Choroid plexus epithelial cell (primary cell): ENCODE measurements at regions not wholly inside any gene's neighbourhood (a gene's known extent, or its start where the extent isn't known, plus 50 kb on each side); places are given as distances from the start of the nearest gene placed in this dataset.

Experiments used
- DNase-seq: peaks from one replicate; pipeline ENCODE4 v3.0.0-alpha.2; 2010; ENCODE audit warnings: low read depth
- H3K4me3 ChIP-seq: 2 replicates; pipeline ENCODE4 v1.5.1; 2011; ENCODE audit warnings: low read depth, mild to moderate bottlenecking, control low read depth, low read length, moderate library complexity
- TF ChIP-seq, protein P1 (sequence below): conservative IDR thresholded peaks from 2 replicates; pipeline ENCODE4 v1.5.1; 2011; ENCODE audit warnings: low read depth, mild to moderate bottlenecking, control low read depth, inconsistent platforms, low read length, moderate library complexity

DNA sequence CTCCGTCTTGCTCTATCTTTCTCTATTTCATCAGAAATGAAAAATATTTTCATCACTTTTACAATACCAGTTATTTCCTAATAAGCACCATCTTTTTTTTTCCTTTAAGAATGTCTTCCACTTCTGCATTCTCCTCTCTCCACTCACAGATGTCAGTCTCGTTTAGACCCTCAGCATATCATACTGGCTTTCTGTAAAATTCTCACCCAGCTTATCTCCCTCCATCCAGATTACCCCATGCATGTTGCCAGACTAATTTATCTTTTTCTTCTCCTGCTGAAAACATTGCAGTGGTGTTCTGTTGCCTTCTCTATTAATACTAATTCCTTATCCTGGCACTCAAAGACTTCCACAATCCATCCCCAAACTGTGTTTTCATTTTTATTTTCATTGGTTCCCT lies 513.8 kb upstream of the KLF12 start:
- H3K4me3 ChIP-seq = no peak overlapping the region
- no peak for DNase-seq
- TF ChIP-seq, protein P1, sequence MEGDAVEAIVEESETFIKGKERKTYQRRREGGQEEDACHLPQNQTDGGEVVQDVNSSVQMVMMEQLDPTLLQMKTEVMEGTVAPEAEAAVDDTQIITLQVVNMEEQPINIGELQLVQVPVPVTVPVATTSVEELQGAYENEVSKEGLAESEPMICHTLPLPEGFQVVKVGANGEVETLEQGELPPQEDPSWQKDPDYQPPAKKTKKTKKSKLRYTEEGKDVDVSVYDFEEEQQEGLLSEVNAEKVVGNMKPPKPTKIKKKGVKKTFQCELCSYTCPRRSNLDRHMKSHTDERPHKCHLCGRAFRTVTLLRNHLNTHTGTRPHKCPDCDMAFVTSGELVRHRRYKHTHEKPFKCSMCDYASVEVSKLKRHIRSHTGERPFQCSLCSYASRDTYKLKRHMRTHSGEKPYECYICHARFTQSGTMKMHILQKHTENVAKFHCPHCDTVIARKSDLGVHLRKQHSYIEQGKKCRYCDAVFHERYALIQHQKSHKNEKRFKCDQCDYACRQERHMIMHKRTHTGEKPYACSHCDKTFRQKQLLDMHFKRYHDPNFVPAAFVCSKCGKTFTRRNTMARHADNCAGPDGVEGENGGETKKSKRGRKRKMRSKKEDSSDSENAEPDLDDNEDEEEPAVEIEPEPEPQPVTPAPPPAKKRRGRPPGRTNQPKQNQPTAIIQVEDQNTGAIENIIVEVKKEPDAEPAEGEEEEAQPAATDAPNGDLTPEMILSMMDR = no peak

DNA sequence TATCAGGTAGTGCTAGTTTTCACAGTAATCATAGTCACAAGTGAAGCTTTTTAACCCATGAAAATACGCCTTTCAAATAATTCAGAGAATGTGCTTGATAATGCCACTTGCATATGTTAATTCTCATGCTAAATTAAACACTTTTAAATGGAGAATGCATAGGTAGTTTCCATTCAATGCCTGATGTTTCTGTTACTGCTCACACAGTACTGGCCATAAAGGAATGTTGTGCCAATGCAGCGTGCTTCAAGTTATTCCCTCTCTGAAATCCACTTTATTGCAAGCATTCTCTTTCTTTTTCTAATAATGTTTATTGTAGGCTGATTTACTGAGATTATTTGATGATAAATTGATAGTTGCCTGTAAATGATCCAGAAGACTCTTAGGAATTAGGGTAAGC lies 513.0 kb upstream of the KLF12 start:
- no peak for DNase-seq
- TF ChIP-seq, protein P1 = no peak
- H3K4me3 ChIP-seq = no peak overlapping the region

- DNase-seq = no peak
- H3K4me3 ChIP-seq = no peak overlapping the region
- TF ChIP-seq, protein P1 = no peak
Measured at GRCh38 chr13:74646091-74646490, 511.9 kb upstream of the KLF12 start.

- DNase-seq = no peak
- H3K4me3 ChIP-seq = no peak overlapping the region
- TF ChIP-seq, protein P1 = no peak
Measured at GRCh38 chr13:74645586-74645985, 511.4 kb upstream of the KLF12 start.

DNA sequence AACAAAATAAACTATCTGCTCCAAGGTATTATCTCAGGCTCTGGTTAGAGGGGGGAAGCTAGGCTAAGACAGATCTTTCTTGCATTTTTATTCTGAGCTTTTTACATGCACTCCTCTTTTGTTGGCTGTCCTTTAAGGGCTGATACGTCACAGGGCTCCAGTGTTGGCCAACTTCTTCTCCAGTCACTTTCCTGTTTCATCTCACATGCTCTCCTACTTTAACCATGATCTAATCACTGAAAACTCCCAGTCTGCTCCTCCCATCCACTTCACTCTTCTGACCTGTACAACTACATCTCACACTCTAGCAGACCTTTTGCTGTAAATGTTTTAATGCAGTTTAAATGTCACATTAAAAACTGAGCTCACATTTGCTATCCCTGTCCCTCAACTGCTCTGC lies 510.0 kb upstream of the KLF12 start:
- peak; percentile 67 for DNase-seq
- TF ChIP-seq, protein P1 = no peak

GRCh38 chr13:74641586-74641985 lies 507.4 kb upstream of the KLF12 start:
- TF ChIP-seq, protein P1 = no peak

More for the DNA sequence above, 510.0 kb upstream of the KLF12 start:
- H3K4me3 ChIP-seq = no peak overlapping the region

GRCh38 chr13:74633734-74634133 lies 499.5 kb upstream of the KLF12 start:
- no peak overlapping the region for H3K4me3 ChIP-seq
- TF ChIP-seq, protein P1 = no peak
- no peak for DNase-seq

More at GRCh38 chr13:74641586-74641985, 507.4 kb upstream of the KLF12 start:
- DNase-seq = peak; percentile 10
- H3K4me3 ChIP-seq = no peak overlapping the region
